Cardiac fibroblast (primary cell): ENCODE measurements at regions not wholly inside any gene's neighbourhood (a gene's known extent, or its start where the extent isn't known, plus 50 kb on each side); places are given as distances from the start of the nearest gene placed in this dataset.

Experiments used
- DNase-seq, 2 donors: peaks; one replicate each; pipeline versions ENCODE4 v3.0.0 to v3.0.0-alpha.2; 2010; ENCODE audit warnings: low read depth in 2 of 2
- H3K4me3 ChIP-seq, 2 donors: replicated peaks in 1 of 2; 1 replicate in 1 of 2; 2 replicates in 1 of 2; pipeline ENCODE4 v1.5.1; 2011; ENCODE audit warnings: low read depth in 2 of 2, low read length in 2 of 2, mild to moderate bottlenecking in 2 of 2, moderate library complexity in 1 of 2
- CTCF ChIP-seq: IDR thresholded peaks from one replicate; pipeline ENCODE4 v1.5.1; 2011; ENCODE audit warnings: low read depth, mild to moderate bottlenecking, low read length, inconsistent platforms

- TF ChIP-seq CTCF = no peak
- H3K4me3 ChIP-seq = no peak overlapping the region
- no peak for DNase-seq
Observed at GRCh38 chr7:106423111-106423510, 138.3 kb upstream of the NAMPT start.

DNA sequence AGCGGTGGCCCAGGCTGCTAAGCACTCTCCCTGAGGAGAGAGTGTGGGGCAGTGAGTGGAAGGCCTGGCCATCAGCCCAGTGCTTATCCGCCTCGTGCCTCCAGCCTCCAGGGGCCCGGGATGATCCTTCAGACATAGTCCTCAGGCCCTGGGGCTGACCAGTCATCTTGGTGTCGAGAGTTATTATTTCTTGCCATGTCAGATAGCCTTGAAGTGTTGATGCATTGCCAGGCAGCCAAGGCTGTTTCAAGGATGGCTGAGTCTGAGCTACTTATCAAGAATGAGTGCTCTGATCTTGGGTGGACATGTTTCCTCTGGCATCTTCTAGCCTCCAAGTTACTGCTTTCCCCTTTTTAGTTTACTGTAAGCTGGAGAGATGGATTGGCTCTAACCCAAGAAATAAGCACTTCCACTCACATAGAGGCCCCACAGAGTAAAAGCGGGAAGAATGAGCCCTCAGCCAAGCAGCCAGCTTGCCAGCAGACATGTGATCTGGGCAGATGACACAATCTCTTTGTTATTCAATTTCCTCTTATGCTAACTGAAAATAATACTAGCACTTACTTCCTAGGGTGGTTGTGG, 136.5 kb upstream of the NAMPT start:
- TF ChIP-seq CTCF = no peak
- DNase-seq = peak; percentile 97 to 100
- H3K4me3 ChIP-seq = no peak overlapping the region

DNA sequence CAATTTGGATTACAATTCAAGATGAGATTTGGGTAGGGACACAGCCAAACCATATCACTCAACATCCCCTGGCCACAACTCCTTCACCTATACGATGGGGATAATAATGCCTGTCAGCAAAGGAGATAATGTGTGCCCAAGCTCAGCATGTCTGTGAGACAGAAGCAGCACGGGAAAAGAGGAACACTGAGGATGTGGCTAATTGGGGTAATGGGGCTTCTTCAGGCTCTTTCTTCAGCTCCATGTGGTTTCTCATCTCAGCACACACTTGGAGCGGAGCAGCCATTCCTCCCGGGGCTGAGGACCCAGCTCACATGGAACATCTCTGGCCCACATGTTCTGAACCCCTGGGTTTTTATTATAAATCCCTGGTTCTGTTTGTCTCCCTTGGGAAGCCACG, 136.0 kb upstream of the NAMPT start:
- TF ChIP-seq CTCF = no peak
- no peak for DNase-seq
- H3K4me3 ChIP-seq = no peak overlapping the region

GRCh38 chr7:106420210-106420609, 135.4 kb upstream of the NAMPT start:
- TF ChIP-seq CTCF = no peak
- no peak for DNase-seq
- no peak overlapping the region for H3K4me3 ChIP-seq

DNA sequence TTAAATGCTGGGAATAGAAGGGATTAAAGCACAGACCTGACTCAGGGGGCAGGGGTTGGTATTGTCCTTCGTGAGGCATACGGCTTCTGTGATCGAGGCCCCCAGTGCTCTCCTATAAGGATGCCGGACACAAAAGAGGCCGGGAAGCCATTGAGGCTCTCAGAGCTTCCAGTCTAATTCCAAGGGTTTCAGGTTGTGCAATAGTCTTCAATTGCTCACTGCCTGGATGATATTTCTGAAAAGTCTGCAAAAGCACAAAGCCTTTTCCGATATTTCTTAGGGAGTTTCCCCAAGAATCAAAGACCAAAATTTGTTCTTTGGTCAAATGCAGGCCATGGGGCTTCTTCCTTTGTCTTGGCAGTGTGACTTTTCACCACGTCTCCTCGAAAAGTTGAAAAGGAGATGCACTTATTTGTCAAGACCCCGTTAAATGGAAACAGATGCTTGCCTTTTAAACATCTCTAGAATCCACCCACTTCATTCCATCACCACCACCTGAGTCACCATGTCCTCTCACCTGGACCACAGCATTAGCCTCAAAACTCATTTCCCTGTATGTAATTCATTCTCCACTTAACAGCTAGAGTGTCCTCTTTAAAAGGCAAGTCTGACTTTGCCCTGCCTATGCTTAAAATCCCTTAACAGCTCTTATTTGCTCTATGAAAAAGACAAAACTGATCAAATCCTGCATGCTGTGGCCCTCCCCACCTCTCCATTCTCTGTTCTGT, 134.8 kb upstream of the NAMPT start:
- DNase-seq = peak in 1 of 2 donors; percentile 13
- no peak for TF ChIP-seq CTCF
- H3K4me3 ChIP-seq = no peak overlapping the region

DNA sequence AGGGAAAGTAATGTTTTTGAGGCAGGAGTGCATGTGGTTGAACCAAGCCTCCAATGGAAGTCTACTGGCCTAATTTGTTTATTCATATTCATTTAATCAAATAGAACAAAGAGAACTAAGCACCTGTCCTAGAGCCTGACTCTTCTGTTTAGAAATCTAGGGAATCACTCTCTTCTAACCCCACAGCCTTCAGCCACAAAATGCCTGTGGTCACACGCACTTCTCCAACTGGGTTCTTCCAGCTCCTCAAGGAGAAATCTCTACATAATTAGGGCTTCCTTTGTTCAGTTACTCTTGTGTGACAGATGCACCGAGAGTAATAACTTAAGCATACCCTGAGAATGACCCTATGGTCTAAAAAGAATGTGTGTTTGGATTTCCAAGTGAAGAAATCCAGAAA, 133.7 kb upstream of the NAMPT start:
- TF ChIP-seq CTCF = no peak
- DNase-seq = peak; percentile 51 to 54
- no peak overlapping the region for H3K4me3 ChIP-seq
